ENCODE measurements at regions not wholly inside any gene's neighbourhood (a gene's known extent, or its start where the extent isn't known, plus 50 kb on each side); places are given as distances from the start of the nearest gene placed in this dataset.

- Histone ChIP-seq H4K20me1 (ENCODE audit: control insufficient read depth, extremely low read depth, insufficient read depth, low read length) (no peaks in the 10 kb centered on the region), H3K36me3 (ENCODE audit: control insufficient read depth in 2 of 2, extremely low read depth in 1 of 2, insufficient read depth in 2 of 2, low read length in 2 of 2) (no peaks in the 10 kb centered on the region), H3K9me1 (ENCODE audit: control insufficient read depth, extremely low read depth, insufficient read depth, low read length) (no peaks in the 10 kb centered on the region), H3K4me1 (ENCODE audit: control insufficient read depth, extremely low read depth, insufficient read depth, low read length) (no peaks in the 10 kb centered on the region), H3K4me3 (ENCODE audit: control insufficient read depth in 2 of 3, extremely low read depth in 1 of 3, insufficient read depth in 2 of 3, low read depth in 1 of 3, low read length in 3 of 3) (no peak overlapping the region), H3K9me3 (ENCODE audit: control insufficient read depth, low read depth, low read length) (no peaks in the 10 kb centered on the region), H3K27ac (ENCODE audit: control insufficient read depth, insufficient read depth, low read length) (no peak overlapping the region), H2AFZ (ENCODE audit: control insufficient read depth, low read length) (no peak overlapping the region), H3K27me3 (ENCODE audit: control insufficient read depth, extremely low read depth, insufficient read depth, low read length) (no peaks in the 10 kb centered on the region), H3K9ac (ENCODE audit: control insufficient read depth, extremely low read depth, insufficient read depth, low read length) (no peak overlapping the region), H3K4me2 (ENCODE audit: control insufficient read depth, extremely low read depth, insufficient read depth, low read depth, low read length) (no peak overlapping the region), H3K79me2 (ENCODE audit: control insufficient read depth, insufficient read depth, low read length) (no peaks in the 10 kb centered on the region)
- TF ChIP-seq CTCF (optimal IDR thresholded peaks at IDR 0.05 in 1 of 3, IDR thresholded peaks at IDR 0.05 in 1 of 3, conservative IDR thresholded peaks at IDR 0.05 in 1 of 3; ENCODE audit: extremely low read depth in 1 of 3, insufficient read depth in 2 of 3, low read length in 3 of 3) = no peak
- FAIRE-seq (no peak), DNase-seq (ENCODE audit: low read depth, low spot score) (no peak)
- dilution Hi-C loops (cut with MboI; ENCODE audit: extremely low pct_ligation_motif_present, low sequenced_read_pairs) = no loop called here
Measured at GRCh38 chr4:187711586-187711985, 284.0 kb upstream of the ZFP42 start.

- Histone ChIP-seq H2AFZ (ENCODE audit: control insufficient read depth, low read length) (no peak overlapping the region), H3K36me3 (ENCODE audit: control insufficient read depth in 2 of 2, extremely low read depth in 1 of 2, insufficient read depth in 2 of 2, low read length in 2 of 2) (no peaks in the 10 kb centered on the region), H3K4me1 (ENCODE audit: control insufficient read depth, extremely low read depth, insufficient read depth, low read length) (no peaks in the 10 kb centered on the region), H3K27ac (ENCODE audit: control insufficient read depth, insufficient read depth, low read length) (no peak overlapping the region), H3K27me3 (ENCODE audit: control insufficient read depth, extremely low read depth, insufficient read depth, low read length) (no peaks in the 10 kb centered on the region), H3K79me2 (ENCODE audit: control insufficient read depth, insufficient read depth, low read length) (no peaks in the 10 kb centered on the region), H4K20me1 (ENCODE audit: control insufficient read depth, extremely low read depth, insufficient read depth, low read length) (no peaks in the 10 kb centered on the region), H3K9me1 (ENCODE audit: control insufficient read depth, extremely low read depth, insufficient read depth, low read length) (no peaks in the 10 kb centered on the region), H3K4me3 (ENCODE audit: control insufficient read depth in 2 of 3, extremely low read depth in 1 of 3, insufficient read depth in 2 of 3, low read depth in 1 of 3, low read length in 3 of 3) (no peak overlapping the region), H3K4me2 (ENCODE audit: control insufficient read depth, extremely low read depth, insufficient read depth, low read depth, low read length) (no peak overlapping the region), H3K9ac (ENCODE audit: control insufficient read depth, extremely low read depth, insufficient read depth, low read length) (no peak overlapping the region), H3K9me3 (ENCODE audit: control insufficient read depth, low read depth, low read length) (no peaks in the 10 kb centered on the region)
- TF ChIP-seq EZH2 (IDR thresholded peaks at IDR 0.05; ENCODE audit: low read length) (no peak), CTCF (optimal IDR thresholded peaks at IDR 0.05 in 1 of 3, IDR thresholded peaks at IDR 0.05 in 1 of 3, conservative IDR thresholded peaks at IDR 0.05 in 1 of 3; ENCODE audit: extremely low read depth in 1 of 3, insufficient read depth in 2 of 3, low read length in 3 of 3) (no peak)
- FAIRE-seq (no peak), DNase-seq (ENCODE audit: low read depth, low spot score) (no peak)
- dilution Hi-C loops (cut with MboI; ENCODE audit: extremely low pct_ligation_motif_present, low sequenced_read_pairs) = no loop called here
Measured at GRCh38 chr4:187714957-187715356, 280.6 kb upstream of the ZFP42 start.
